GM12878 (cell line): ENCODE measurements at regions not wholly inside any gene's neighbourhood (a gene's known extent, or its start where the extent isn't known, plus 50 kb on each side); places are given as distances from the start of the nearest gene placed in this dataset.
A peak's percentile ranks its signal among the peaks of the same experiment; 100 is the strongest.

Experiments
- ATAC-seq: fragments of 200-7000 bp; cut with Tn5 transposase; 3 replicates; pipeline ENCODE4 v1.9.1; 2020; ENCODE audit warnings: mild to moderate bottlenecking, moderate library complexity
- BruUV-seq: library from RNA; stranded (reverse); fragments of 400-500 nt; replicated peaks from 2 replicates; lab custom pipeline; 2021; lab: Mats Ljungman, UMichigan
- CTCF ChIA-PET: fragments of 300-600 bp; sonication (Branson Sonifier 250); formaldehyde crosslinking; extraction: SDS; loops from one replicate; lab custom pipeline; 2021; ENCODE audit warnings: inconsistent platforms; lab: Yijun Ruan, JAX
- POLR2A ChIA-PET: fragments of 350-600 bp; formaldehyde crosslinking; extraction: SDS; loops from one replicate; lab custom pipeline; 2021; ENCODE audit warnings: inconsistent platforms; lab: Charles Lee
- RAD21 ChIA-PET: fragments of 300-600 bp; sonication (Branson Sonifier 250); formaldehyde crosslinking; loops from one replicate; lab custom pipeline; 2023; ENCODE audit warnings: antibody characterized with exemption; ENCODE audit not compliant: unreplicated experiment; lab: Charles Lee
- SMC1A ChIA-PET: fragments of 300-600 bp; sonication (Branson Sonifier 250); formaldehyde crosslinking; loops from one replicate; lab custom pipeline; 2023; ENCODE audit not compliant: unreplicated experiment, uncharacterized antibody; lab: Charles Lee
- DNase-seq: peaks from one replicate; pipeline ENCODE4 v3.0.0-alpha.2; 2011; ENCODE audit warnings: low read depth, low spot score
- FAIRE-seq: peaks from 3 replicates; lab custom pipeline; 2011; peaks lifted over from hg19 to GRCh38; lab: Jason Lieb, UNC
- H2AFZ ChIP-seq: 2 replicates; pipeline ENCODE4 v1.6.0; 2011; ENCODE audit warnings: low read depth, low read length, control low read depth; ENCODE audit not compliant: control insufficient read depth
- H3K27ac ChIP-seq: 2 replicates; pipeline ENCODE4 v1.5.1; 2011; ENCODE audit warnings: control low read depth; ENCODE audit not compliant: control insufficient read depth, insufficient read depth
- H3K27me3 ChIP-seq, 2 experiments: replicated peaks in 1 of 2; 2 replicates each; pipeline versions ENCODE4 v1.6.0 to v1.6.1; 2011; ENCODE audit warnings: low read length in 1 of 2; ENCODE audit not compliant: control insufficient read depth in 2 of 2, insufficient read depth in 2 of 2
- H3K36me3 ChIP-seq, 2 experiments: 2 replicates each; pipeline ENCODE4 v1.5.1; 2011; ENCODE audit warnings: low read length in 1 of 2; ENCODE audit not compliant: control insufficient read depth in 2 of 2, insufficient read depth in 2 of 2
- H3K4me1 ChIP-seq: 2 replicates; pipeline ENCODE4 v1.6.1; 2011; ENCODE audit warnings: mild to moderate bottlenecking, low read length, moderate library complexity, mixed read lengths; ENCODE audit not compliant: control insufficient read depth, insufficient read depth
- H3K4me2 ChIP-seq: 2 replicates; pipeline ENCODE4 v1.6.0; 2011; ENCODE audit warnings: control low read depth; ENCODE audit not compliant: control insufficient read depth, insufficient read depth
- H3K4me3 ChIP-seq: fragments of 200-600 bp; sonication (generic); 2 replicates; pipeline ENCODE4 v1.5.1; 2016
- H3K79me2 ChIP-seq: 2 replicates; pipeline ENCODE4 v1.6.0; 2011; ENCODE audit warnings: low read length; ENCODE audit not compliant: control insufficient read depth, insufficient read depth
- H3K9ac ChIP-seq: 2 replicates; pipeline ENCODE4 v1.8.0; 2011; ENCODE audit warnings: low read length, control low read depth, mixed read lengths; ENCODE audit not compliant: control insufficient read depth, insufficient read depth
- H3K9me3 ChIP-seq: replicated peaks from 3 replicates; pipeline ENCODE4 v1.5.1; 2011; ENCODE audit warnings: mild to moderate bottlenecking, low read length; ENCODE audit not compliant: control insufficient read depth, insufficient read depth
- H4K20me1 ChIP-seq: 2 replicates; pipeline ENCODE4 v1.6.0; 2011; ENCODE audit not compliant: control insufficient read depth, insufficient read depth
- ATF7 ChIP-seq: fragments of 450-650 bp; IDR thresholded peaks from 2 replicates; pipeline ENCODE4 v1.6.1; 2016; ENCODE audit warnings: low read depth, mild to moderate bottlenecking
- CBX5 ChIP-seq: sonication (generic); IDR thresholded peaks from 2 replicates; pipeline ENCODE4 v1.6.1; 2016; ENCODE audit warnings: low read depth, moderate library complexity, mild to moderate bottlenecking, inconsistent platforms
- CHD4 ChIP-seq: fragments of 200-600 bp; sonication (generic); IDR thresholded peaks from 2 replicates; pipeline ENCODE4 v1.6.1; 2016; ENCODE audit warnings: mild to moderate bottlenecking
- CTCF ChIP-seq, 3 experiments: IDR thresholded peaks in 2 of 3; conservative IDR thresholded peaks in 1 of 3; 2 replicates each; pipeline ENCODE4 v1.5.1; 2011; ENCODE audit warnings: low read depth in 3 of 3, low read length in 3 of 3, mild to moderate bottlenecking in 3 of 3, control low read depth in 2 of 3, moderate library complexity in 2 of 3, inconsistent platforms in 1 of 3, mixed read lengths in 1 of 3; ENCODE audit not compliant: control insufficient read depth in 2 of 3, insufficient read depth in 1 of 3; ENCODE audit errors: extremely low read depth in 1 of 3
- E4F1 ChIP-seq: fragments of 450-650 bp; IDR thresholded peaks from 2 replicates; pipeline ENCODE4 v1.6.1; 2018; ENCODE audit warnings: borderline replicate concordance, mild to moderate bottlenecking; ENCODE audit not compliant: partially characterized antibody
- GABPA ChIP-seq: IDR thresholded peaks from 2 replicates; pipeline ENCODE4 v1.6.1; 2014; ENCODE audit warnings: antibody characterized with exemption, low read depth, mild to moderate bottlenecking, inconsistent platforms
- JUNB ChIP-seq: IDR thresholded peaks from 2 replicates; pipeline ENCODE4 v1.6.1; 2016; ENCODE audit warnings: antibody characterized with exemption, mild to moderate bottlenecking
- NFYB ChIP-seq: IDR thresholded peaks from 2 replicates; pipeline ENCODE4 v1.6.1; 2011; ENCODE audit warnings: low read depth, mild to moderate bottlenecking, low read length, improper control_type of control experiment, moderate library complexity; ENCODE audit not compliant: insufficient read depth
- PAX5 ChIP-seq: IDR thresholded peaks from 2 replicates; pipeline ENCODE4 v1.6.1; 2011; ENCODE audit warnings: low read depth, low read length, borderline replicate concordance
- POLR2AphosphoS2 ChIP-seq: IDR thresholded peaks from 2 replicates; pipeline ENCODE4 v1.6.1; 2011; ENCODE audit warnings: low read depth, mild to moderate bottlenecking, low read length, improper control_type of control experiment, moderate library complexity
- RAD21 ChIP-seq: IDR thresholded peaks from 2 replicates; pipeline ENCODE4 v1.6.1; 2011; ENCODE audit warnings: mild to moderate bottlenecking, low read depth, low read length, moderate library complexity; ENCODE audit not compliant: insufficient read depth
- SMC3 ChIP-seq: IDR thresholded peaks from 2 replicates; pipeline ENCODE4 v1.6.1; 2011; ENCODE audit warnings: low read length, improper control_type of control experiment, borderline replicate concordance
- WRNIP1 ChIP-seq: IDR thresholded peaks from 2 replicates; pipeline ENCODE4 v1.6.1; 2011; ENCODE audit warnings: low read depth, low read length, improper control_type of control experiment, borderline replicate concordance
- ZNF592 ChIP-seq: fragments of 450-650 bp; IDR thresholded peaks from 2 replicates; pipeline ENCODE4 v1.6.1; 2017; ENCODE audit warnings: mild to moderate bottlenecking, moderate library complexity
- WGBS: methylation state at CpG from one replicate; pipeline ENCODE4 v1.1.6; 2016; ENCODE audit warnings: low lambda C conversion rate; ENCODE audit not compliant: insufficient replicate concordance, insufficient coverage; ENCODE audit errors: missing lambda C conversion rate; 5-methylcytosine and 5-hydroxymethylcytosine counted together
- in situ Hi-C: fragments of 300-500 bp; cut with MboI; formaldehyde crosslinking; loops from 9 replicates; pipeline ENCODE4 v1.14.3; 2018; ENCODE audit warnings: mixed read lengths
- intact Hi-C: fragments of 100-400 bp; cut with micrococcal nuclease; formaldehyde crosslinking; loops from one replicate; pipeline ENCODE4 v1.14.2; 2022; ENCODE audit not compliant: unreplicated experiment

GRCh38 chr6:135675862-135676261 lies 175.6 kb upstream of the PDE7B start:
- no peak for FAIRE-seq
- Histone ChIP-seq H2AFZ (no peak overlapping the region), H3K4me1 (no peaks in the 10 kb centered on the region), H4K20me1 (no peaks in the 10 kb centered on the region), H3K36me3 (no peaks in the 10 kb centered on the region), H3K27ac (no peak overlapping the region), H3K4me2 (no peak overlapping the region), H3K79me2 (no peaks in the 10 kb centered on the region), H3K9me3 (no peaks in the 10 kb centered on the region; the same call in 2 of the 3 replicates), H3K9ac (no peak overlapping the region), H3K4me3 (no peak overlapping the region), H3K27me3 (peaks cover 0 to 3% of the 10 kb centered on the region in 2 experiments; a peak in 1 of 4 replicates)
- SMC1A ChIA-PET: interaction anchor here (1.9 kb wide), 1 partner anchor 234 kb away, joined by 6 read pairs; no protein-coding TSS in a partner anchor
- WGBS: 0% methylated on average over 1 of the region's 1 CpG
- BruUV-seq: no TSS peak
- POLR2A ChIA-PET: no interaction called here
- peak; percentile 64; the same call in 2 of the 3 replicates for ATAC-seq
- RAD21 ChIA-PET: no interaction called here
- intact Hi-C loops: loop anchor here (1.0 to 2.0 kb wide), 2 partner anchors 233 to 551 kb away; no protein-coding TSS in a partner anchor
- CTCF ChIA-PET: interaction anchor here (1.0 to 1.9 kb wide), 3 partner anchors 234 to 551 kb away, joined by 3 to 6 read pairs (median 4); no protein-coding TSS in a partner anchor
- peak; percentile 4 for DNase-seq
- in situ Hi-C loops: loop anchor here (5.0 to 10.0 kb wide), 2 partner anchors 231 to 549 kb away; no protein-coding TSS in a partner anchor
- TF ChIP-seq ATF7: no peak
- TF ChIP-seq SMC3: peak; percentile 49; the same call in 1 of the 2 replicates
- TF ChIP-seq PAX5: no peak
- TF ChIP-seq NFYB: no peak
- TF ChIP-seq GABPA: no peak
- no peak for TF ChIP-seq JUNB
- TF ChIP-seq CBX5: no peak
- peak; percentile 89 for TF ChIP-seq RAD21
- no peak for TF ChIP-seq ZNF592
- no peak for TF ChIP-seq CHD4
- TF ChIP-seq WRNIP1: no peak
- peak in 2 of 3 experiments; percentile 35 to 48; a peak in 4 of 6 replicates for TF ChIP-seq CTCF (IDR thresholded peaks at IDR 0.05 in 2 of 3, conservative IDR thresholded peaks at IDR 0.05 in 1 of 3; ENCODE audit: control insufficient read depth in 2 of 3, extremely low read depth in 1 of 3, insufficient read depth in 1 of 3, low read depth in 3 of 3, low read length in 3 of 3)
- no peak for TF ChIP-seq POLR2AphosphoS2
- no peak for TF ChIP-seq E4F1
